ENCODE measurements at regions not wholly inside any gene's neighbourhood (a gene's known extent, or its start where the extent isn't known, plus 50 kb on each side); places are given as distances from the start of the nearest gene placed in this dataset.

DNA sequence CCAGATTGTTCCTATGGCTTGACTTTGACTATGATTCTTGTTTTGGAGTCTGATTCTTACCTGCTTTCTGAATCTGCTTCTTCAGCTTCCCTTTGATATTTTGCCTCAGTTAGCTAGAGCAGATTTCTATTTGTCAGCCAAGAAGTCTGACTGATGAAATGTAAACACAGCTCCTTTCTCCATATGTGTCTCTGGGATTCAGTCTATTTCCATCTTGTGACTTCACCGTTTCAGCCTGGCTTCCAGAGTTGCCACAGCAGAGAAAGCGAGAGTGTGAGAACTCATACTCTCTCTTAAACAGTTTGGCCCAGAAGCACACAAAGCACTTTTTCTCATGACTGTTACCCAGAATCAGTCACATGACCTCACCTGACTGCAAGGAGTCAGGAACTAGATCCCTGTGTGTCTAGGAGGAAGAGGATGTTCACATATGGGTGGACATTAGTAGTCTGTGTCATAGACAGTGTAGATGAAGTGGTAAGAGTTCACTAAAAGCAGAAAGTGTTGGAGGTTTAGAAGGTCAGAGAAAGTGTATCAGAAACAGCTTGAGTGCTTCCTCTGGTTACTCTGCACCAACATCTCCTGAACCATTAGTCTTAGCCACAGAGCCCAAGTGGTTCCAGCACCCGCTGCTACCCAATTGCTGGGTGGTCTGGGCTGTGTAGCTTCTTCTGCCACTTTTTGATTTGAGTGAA, 103.4 kb upstream of the CDK6 start:
- H3K79me2 ChIP-seq (ENCODE audit: insufficient read depth, low read length) = no peaks in the 10 kb centered on the region
- H3K36me3 ChIP-seq (ENCODE audit: insufficient read depth, low read length) = no peaks in the 10 kb centered on the region
- ATAC-seq (ENCODE audit: insufficient read depth, low read depth) (0 out of 3 replicates have a peak, but pooled peaks have one; percentile 20), DNase-seq (no peak)
- no peak overlapping the region for H3K27ac ChIP-seq (ENCODE audit: low read length)
- TF ChIP-seq, protein P1, sequence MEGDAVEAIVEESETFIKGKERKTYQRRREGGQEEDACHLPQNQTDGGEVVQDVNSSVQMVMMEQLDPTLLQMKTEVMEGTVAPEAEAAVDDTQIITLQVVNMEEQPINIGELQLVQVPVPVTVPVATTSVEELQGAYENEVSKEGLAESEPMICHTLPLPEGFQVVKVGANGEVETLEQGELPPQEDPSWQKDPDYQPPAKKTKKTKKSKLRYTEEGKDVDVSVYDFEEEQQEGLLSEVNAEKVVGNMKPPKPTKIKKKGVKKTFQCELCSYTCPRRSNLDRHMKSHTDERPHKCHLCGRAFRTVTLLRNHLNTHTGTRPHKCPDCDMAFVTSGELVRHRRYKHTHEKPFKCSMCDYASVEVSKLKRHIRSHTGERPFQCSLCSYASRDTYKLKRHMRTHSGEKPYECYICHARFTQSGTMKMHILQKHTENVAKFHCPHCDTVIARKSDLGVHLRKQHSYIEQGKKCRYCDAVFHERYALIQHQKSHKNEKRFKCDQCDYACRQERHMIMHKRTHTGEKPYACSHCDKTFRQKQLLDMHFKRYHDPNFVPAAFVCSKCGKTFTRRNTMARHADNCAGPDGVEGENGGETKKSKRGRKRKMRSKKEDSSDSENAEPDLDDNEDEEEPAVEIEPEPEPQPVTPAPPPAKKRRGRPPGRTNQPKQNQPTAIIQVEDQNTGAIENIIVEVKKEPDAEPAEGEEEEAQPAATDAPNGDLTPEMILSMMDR (IDR thresholded peaks at IDR 0.05; ENCODE audit: borderline replicate concordance, extremely low read depth, low read length, poor library complexity, severe bottlenecking) = no peak
- TF ChIP-seq EZH2 (IDR thresholded peaks at IDR 0.05; ENCODE audit: borderline replicate concordance, low read depth, low read length, severe bottlenecking) = no peak
- H3K9me3 ChIP-seq (ENCODE audit: insufficient read depth, low read length, severe bottlenecking) = no peaks in the 10 kb centered on the region
- no peak overlapping the region for H3K9ac ChIP-seq (ENCODE audit: low read depth, low read length)
- H3K4me3 ChIP-seq (ENCODE audit: low read depth in 1 of 2, low read length in 2 of 2) = no peak overlapping the region
- no peak overlapping the region for H2AFZ ChIP-seq (ENCODE audit: low read depth, low read length)
- H3K4me2 ChIP-seq (ENCODE audit: insufficient read depth, low read length) = no peak overlapping the region
- H3K27me3 ChIP-seq (ENCODE audit: insufficient read depth, low read length, poor library complexity) = no peaks in the 10 kb centered on the region
- no peaks in the 10 kb centered on the region for H4K20me1 ChIP-seq (ENCODE audit: insufficient read depth, low read length)
- H3K4me1 ChIP-seq (ENCODE audit: insufficient read depth, low read length) = no peaks in the 10 kb centered on the region

- Histone ChIP-seq H3K4me1 (ENCODE audit: insufficient read depth, low read length) (no peaks in the 10 kb centered on the region), H3K36me3 (ENCODE audit: insufficient read depth, low read length) (no peaks in the 10 kb centered on the region), H4K20me1 (ENCODE audit: insufficient read depth, low read length) (no peaks in the 10 kb centered on the region), H3K9me3 (ENCODE audit: insufficient read depth, low read length, severe bottlenecking) (peaks cover 2% of the 10 kb centered on the region), H3K9ac (ENCODE audit: low read depth, low read length) (no peak overlapping the region), H3K4me2 (ENCODE audit: insufficient read depth, low read length) (no peak overlapping the region), H3K27me3 (ENCODE audit: insufficient read depth, low read length, poor library complexity) (no peaks in the 10 kb centered on the region), H3K4me3 (ENCODE audit: low read depth in 1 of 2, low read length in 2 of 2) (no peak overlapping the region), H2AFZ (ENCODE audit: low read depth, low read length) (no peak overlapping the region), H3K27ac (ENCODE audit: low read length) (no peak overlapping the region), H3K79me2 (ENCODE audit: insufficient read depth, low read length) (no peaks in the 10 kb centered on the region)
- DNase-seq = no peak
- no peak for TF ChIP-seq EZH2 (IDR thresholded peaks at IDR 0.05; ENCODE audit: borderline replicate concordance, low read depth, low read length, severe bottlenecking)
- TF ChIP-seq, protein P1 (IDR thresholded peaks at IDR 0.05; ENCODE audit: borderline replicate concordance, extremely low read depth, low read length, poor library complexity, severe bottlenecking) = no peak
- ATAC-seq (ENCODE audit: insufficient read depth, low read depth) = no peak
Observed at GRCh38 chr7:92934096-92934495, 97.7 kb upstream of the CDK6 start.

DNA sequence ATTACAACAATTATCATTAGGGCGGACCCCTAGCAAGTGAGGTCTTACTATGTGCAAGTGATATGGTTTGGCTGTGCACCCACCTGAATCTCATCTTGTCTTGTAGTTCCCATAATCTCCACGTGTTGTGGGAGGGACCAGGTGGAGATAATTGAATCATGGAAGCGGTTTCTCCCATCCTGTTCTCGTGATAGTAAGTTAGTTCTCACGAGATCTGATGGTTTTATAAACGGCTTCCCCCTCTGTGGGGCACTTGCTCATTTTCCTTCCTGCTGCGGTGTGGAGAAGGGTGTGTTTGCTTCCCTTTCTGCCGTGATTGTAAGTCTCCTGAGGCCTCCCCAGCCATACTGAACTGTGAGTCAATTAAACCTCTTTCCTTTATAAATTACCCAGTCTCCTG, 96.1 kb upstream of the CDK6 start:
- Histone ChIP-seq H3K4me2 (ENCODE audit: insufficient read depth, low read length) (no peak overlapping the region), H3K27me3 (ENCODE audit: insufficient read depth, low read length, poor library complexity) (no peaks in the 10 kb centered on the region), H3K4me1 (ENCODE audit: insufficient read depth, low read length) (no peaks in the 10 kb centered on the region), H3K36me3 (ENCODE audit: insufficient read depth, low read length) (no peaks in the 10 kb centered on the region), H3K4me3 (ENCODE audit: low read depth in 1 of 2, low read length in 2 of 2) (no peak overlapping the region), H3K79me2 (ENCODE audit: insufficient read depth, low read length) (no peaks in the 10 kb centered on the region), H3K27ac (ENCODE audit: low read length) (no peak overlapping the region), H2AFZ (ENCODE audit: low read depth, low read length) (no peak overlapping the region), H3K9ac (ENCODE audit: low read depth, low read length) (no peak overlapping the region), H3K9me3 (ENCODE audit: insufficient read depth, low read length, severe bottlenecking) (peaks cover 2% of the 10 kb centered on the region), H4K20me1 (ENCODE audit: insufficient read depth, low read length) (no peaks in the 10 kb centered on the region)
- DNase-seq = no peak
- ATAC-seq (ENCODE audit: insufficient read depth, low read depth) = no peak
- TF ChIP-seq, protein P1 (IDR thresholded peaks at IDR 0.05; ENCODE audit: borderline replicate concordance, extremely low read depth, low read length, poor library complexity, severe bottlenecking) = no peak
- no peak for TF ChIP-seq EZH2 (IDR thresholded peaks at IDR 0.05; ENCODE audit: borderline replicate concordance, low read depth, low read length, severe bottlenecking)
